T-helper 1 cell treated with Interleukin-12 subunit alpha and Interleukin-12 subunit beta and Interleukin-4 antibody, amounts not matched to agents 30 ng/mL and 1 ng/mL, for 36 hours (primary cell): ENCODE measurements at regions not wholly inside any gene's neighbourhood (a gene's known extent, or its start where the extent isn't known, plus 50 kb on each side); places are given as distances from the start of the nearest gene placed in this dataset.
"Not testable (repeated sequence)": the region's sequence is repeated elsewhere in the genome, so short reads cannot be mapped to it uniquely, and the experiment has no call there.

Experiments
- intact Hi-C: fragments of 100-400 bp; cut with micrococcal nuclease; formaldehyde crosslinking; loops from one replicate; pipeline ENCODE4 v1.15.1; 2024

GRCh38 chr5:87786471-87786870 is 373.7 kb upstream of the CCNH start:
- intact Hi-C loops: no loop called here

- intact Hi-C loops: no loop called here
These were observed 373.0 kb upstream of the CCNH start for GRCh38 chr5:87785554-87786335.

GRCh38 chr5:87784879-87785495 is 372.3 kb upstream of the CCNH start:
- intact Hi-C loops: loop anchor here (5.0 kb wide), 2 partner anchors 717 to 1097 kb away; partner anchors contain the start of gene MEF2C

- intact Hi-C loops: loop anchor here (5.0 kb wide), 2 partner anchors 718 to 1098 kb away; partner anchors contain the start of gene MEF2C
These were observed 371.6 kb upstream of the CCNH start for GRCh38 chr5:87784311-87784710.

GRCh38 chr5:87782916-87783315 is 370.2 kb upstream of the CCNH start:
- intact Hi-C loops: loop anchor here (5.0 kb wide), 2 partner anchors 719 to 1099 kb away; partner anchors contain the start of gene MEF2C

- intact Hi-C loops: loop anchor here (1.0 to 5.0 kb wide), 7 partner anchors 359 to 1100 kb away; partner anchors contain the start of gene MEF2C
These were observed 369.2 kb upstream of the CCNH start for GRCh38 chr5:87781976-87782375.

- intact Hi-C loops: loop anchor here (1.0 to 5.0 kb wide), 7 partner anchors 360 to 1101 kb away; partner anchors contain the start of gene MEF2C
These were observed 368.4 kb upstream of the CCNH start for GRCh38 chr5:87780831-87781760.

GRCh38 chr5:87778876-87779275 is 366.1 kb upstream of the CCNH start:
- intact Hi-C loops: no loop called here

GRCh38 chr5:87777877-87778276 is 365.1 kb upstream of the CCNH start:
- intact Hi-C loops: no loop called here

- intact Hi-C loops: no loop called here
These were observed 364.1 kb upstream of the CCNH start for GRCh38 chr5:87776785-87777184.

GRCh38 chr5:87776302-87776701 is 363.6 kb upstream of the CCNH start:
- intact Hi-C loops: not testable (repeated sequence)

GRCh38 chr5:87775228-87775627 is 362.5 kb upstream of the CCNH start:
- intact Hi-C loops: no loop called here

GRCh38 chr5:87774804-87775203 is 362.1 kb upstream of the CCNH start:
- intact Hi-C loops: no loop called here

- intact Hi-C loops: no loop called here
These were observed 357.9 kb upstream of the CCNH start for GRCh38 chr5:87770601-87771121.

- intact Hi-C loops: no loop called here
These were observed 357.4 kb upstream of the CCNH start for GRCh38 chr5:87770016-87770570.

GRCh38 chr5:87769157-87769556 is 356.4 kb upstream of the CCNH start:
- intact Hi-C loops: no loop called here

GRCh38 chr5:87768190-87768589 is 355.5 kb upstream of the CCNH start:
- intact Hi-C loops: no loop called here

- intact Hi-C loops: no loop called here
These were observed 352.3 kb upstream of the CCNH start for GRCh38 chr5:87765009-87765408.

- intact Hi-C loops: no loop called here
These were observed 349.9 kb upstream of the CCNH start for GRCh38 chr5:87762631-87763030.

- intact Hi-C loops: no loop called here
These were observed 344.2 kb upstream of the CCNH start for GRCh38 chr5:87756951-87757350.

GRCh38 chr5:87755360-87755759 is 342.6 kb upstream of the CCNH start:
- intact Hi-C loops: no loop called here
